ENCODE measurements at regions not wholly inside any gene's neighbourhood (a gene's known extent, or its start where the extent isn't known, plus 50 kb on each side); places are given as distances from the start of the nearest gene placed in this dataset.

- H3K4me2 ChIP-seq (ENCODE audit: control insufficient read depth, extremely low read depth, insufficient read depth, low read depth, low read length) = no peak overlapping the region
- no peaks in the 10 kb centered on the region for H3K9me1 ChIP-seq (ENCODE audit: control insufficient read depth, extremely low read depth, insufficient read depth, low read length)
- TF ChIP-seq CTCF (optimal IDR thresholded peaks at IDR 0.05 in 1 of 3, IDR thresholded peaks at IDR 0.05 in 1 of 3, conservative IDR thresholded peaks at IDR 0.05 in 1 of 3; ENCODE audit: extremely low read depth in 1 of 3, insufficient read depth in 2 of 3, low read length in 3 of 3) = no peak
- no peak for TF ChIP-seq EZH2 (IDR thresholded peaks at IDR 0.05; ENCODE audit: low read length)
- peaks cover 8% of the 10 kb centered on the region for H3K9me3 ChIP-seq (ENCODE audit: control insufficient read depth, low read depth, low read length)
- H3K27ac ChIP-seq (ENCODE audit: control insufficient read depth, insufficient read depth, low read length) = no peak overlapping the region
- no peak for DNase-seq (ENCODE audit: low read depth, low spot score)
- no peaks in the 10 kb centered on the region for H4K20me1 ChIP-seq (ENCODE audit: control insufficient read depth, extremely low read depth, insufficient read depth, low read length)
- H3K9ac ChIP-seq (ENCODE audit: control insufficient read depth, extremely low read depth, insufficient read depth, low read length) = no peak overlapping the region
- no peak overlapping the region for H3K4me3 ChIP-seq (ENCODE audit: control insufficient read depth in 2 of 3, extremely low read depth in 1 of 3, insufficient read depth in 2 of 3, low read depth in 1 of 3, low read length in 3 of 3)
- H3K36me3 ChIP-seq (ENCODE audit: control insufficient read depth in 2 of 2, extremely low read depth in 1 of 2, insufficient read depth in 2 of 2, low read length in 2 of 2) = no peaks in the 10 kb centered on the region
- H3K4me1 ChIP-seq (ENCODE audit: control insufficient read depth, extremely low read depth, insufficient read depth, low read length) = no peaks in the 10 kb centered on the region
- dilution Hi-C loops (cut with MboI; ENCODE audit: extremely low pct_ligation_motif_present, low sequenced_read_pairs) = no loop called here
- no peak for FAIRE-seq
- H2AFZ ChIP-seq (ENCODE audit: control insufficient read depth, low read length) = no peak overlapping the region
- H3K79me2 ChIP-seq (ENCODE audit: control insufficient read depth, insufficient read depth, low read length) = no peaks in the 10 kb centered on the region
- H3K27me3 ChIP-seq (ENCODE audit: control insufficient read depth, extremely low read depth, insufficient read depth, low read length) = no peaks in the 10 kb centered on the region
Observed at GRCh38 chr16:5516115-5516514, 418.5 kb upstream of the EEF2KMT start.

GRCh38 chr16:5512014-5512413 is 414.4 kb upstream of the EEF2KMT start:
- peaks cover 15% of the 10 kb centered on the region for H3K9me3 ChIP-seq (ENCODE audit: control insufficient read depth, low read depth, low read length)
- no peaks in the 10 kb centered on the region for H3K79me2 ChIP-seq (ENCODE audit: control insufficient read depth, insufficient read depth, low read length)
- dilution Hi-C loops (cut with MboI; ENCODE audit: extremely low pct_ligation_motif_present, low sequenced_read_pairs) = no loop called here
- no peaks in the 10 kb centered on the region for H3K36me3 ChIP-seq (ENCODE audit: control insufficient read depth in 2 of 2, extremely low read depth in 1 of 2, insufficient read depth in 2 of 2, low read length in 2 of 2)
- no peak for TF ChIP-seq CTCF (optimal IDR thresholded peaks at IDR 0.05 in 1 of 3, IDR thresholded peaks at IDR 0.05 in 1 of 3, conservative IDR thresholded peaks at IDR 0.05 in 1 of 3; ENCODE audit: extremely low read depth in 1 of 3, insufficient read depth in 2 of 3, low read length in 3 of 3)
- no peak for TF ChIP-seq EZH2 (IDR thresholded peaks at IDR 0.05; ENCODE audit: low read length)
- no peak overlapping the region for H2AFZ ChIP-seq (ENCODE audit: control insufficient read depth, low read length)
- no peak overlapping the region for H3K4me3 ChIP-seq (ENCODE audit: control insufficient read depth in 2 of 3, extremely low read depth in 1 of 3, insufficient read depth in 2 of 3, low read depth in 1 of 3, low read length in 3 of 3)
- DNase-seq (ENCODE audit: low read depth, low spot score) = no peak
- H4K20me1 ChIP-seq (ENCODE audit: control insufficient read depth, extremely low read depth, insufficient read depth, low read length) = no peaks in the 10 kb centered on the region
- FAIRE-seq = no peak
- no peaks in the 10 kb centered on the region for H3K9me1 ChIP-seq (ENCODE audit: control insufficient read depth, extremely low read depth, insufficient read depth, low read length)
- no peak overlapping the region for H3K4me2 ChIP-seq (ENCODE audit: control insufficient read depth, extremely low read depth, insufficient read depth, low read depth, low read length)
- no peak overlapping the region for H3K9ac ChIP-seq (ENCODE audit: control insufficient read depth, extremely low read depth, insufficient read depth, low read length)
- no peak overlapping the region for H3K27ac ChIP-seq (ENCODE audit: control insufficient read depth, insufficient read depth, low read length)
- H3K27me3 ChIP-seq (ENCODE audit: control insufficient read depth, extremely low read depth, insufficient read depth, low read length) = no peaks in the 10 kb centered on the region
- H3K4me1 ChIP-seq (ENCODE audit: control insufficient read depth, extremely low read depth, insufficient read depth, low read length) = no peaks in the 10 kb centered on the region

All from keratinocyte (primary cell).